HG03354 (cell line): ENCODE measurements at regions not wholly inside any gene's neighbourhood (a gene's known extent, or its start where the extent isn't known, plus 50 kb on each side); places are given as distances from the start of the nearest gene placed in this dataset.

Experiments used
- ATAC-seq: cut with Tn5 transposase; IDR thresholded peaks from one replicate; pipeline ENCODE4 v1.9.1; 2021; ENCODE audit warnings: mild to moderate bottlenecking; ENCODE audit not compliant: unreplicated experiment, poor library complexity, severe bottlenecking

DNA sequence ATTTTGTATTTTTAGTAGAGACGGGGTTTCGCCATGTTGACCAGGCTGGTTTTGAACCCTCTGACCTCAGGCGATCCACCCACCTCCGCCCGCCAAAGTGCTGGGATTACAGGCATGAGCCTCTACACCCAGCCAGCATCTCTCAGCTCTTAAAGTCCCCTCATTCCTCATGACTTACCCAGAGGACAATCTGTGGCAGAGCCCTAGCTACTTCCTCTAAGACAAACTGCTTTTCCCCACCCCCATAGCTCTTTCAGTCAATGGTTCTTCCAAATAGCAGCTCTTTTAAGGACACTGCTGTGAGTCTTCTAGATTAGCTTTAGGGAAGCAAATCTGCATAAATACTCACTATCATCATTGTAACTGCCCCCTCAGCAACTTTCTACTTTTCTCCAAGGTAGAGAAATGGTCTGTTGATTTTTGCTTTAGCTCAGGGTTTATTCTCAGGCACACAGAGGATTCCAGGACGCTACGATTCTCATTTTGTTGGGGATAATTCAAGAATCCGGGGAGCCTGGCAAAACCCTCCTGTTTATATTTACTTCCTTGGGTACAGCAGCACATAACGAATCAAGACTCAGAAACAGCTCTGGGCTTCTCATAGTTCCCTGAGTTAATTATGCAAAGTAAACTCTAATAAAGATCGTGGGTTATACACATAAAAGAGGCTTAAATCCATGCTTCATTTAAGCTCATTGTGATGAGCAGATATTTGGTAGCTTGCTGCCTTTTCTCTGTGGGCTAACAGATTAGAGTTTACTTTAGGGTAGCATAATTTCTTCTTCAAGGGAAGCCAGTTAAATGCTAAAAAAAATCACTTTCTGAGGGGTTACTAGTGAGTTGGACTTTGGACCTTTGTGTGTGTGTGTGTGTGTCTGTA is 357.4 kb downstream of the TDRD3 start:
- ATAC-seq: no peak

DNA sequence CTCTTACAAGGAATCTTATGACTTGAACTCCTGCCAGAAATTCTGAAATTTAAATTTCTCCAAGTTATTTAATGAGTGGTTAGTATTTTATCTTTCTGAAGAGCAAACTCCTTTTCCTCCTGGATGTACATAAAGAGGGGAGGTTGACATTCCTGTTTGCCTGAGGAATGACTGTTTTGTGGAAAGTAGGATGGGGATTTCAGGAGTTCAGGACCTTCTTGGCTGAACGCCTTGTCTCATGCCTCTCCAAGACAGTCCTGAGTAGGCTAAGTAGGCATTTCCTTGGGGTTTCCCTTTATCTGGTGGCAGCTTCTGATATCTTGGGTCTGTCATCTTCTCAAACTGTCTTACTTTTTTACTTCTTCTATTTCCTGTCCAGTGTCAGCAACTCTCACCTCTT is 356.6 kb downstream of the TDRD3 start:
- no peak for ATAC-seq

DNA sequence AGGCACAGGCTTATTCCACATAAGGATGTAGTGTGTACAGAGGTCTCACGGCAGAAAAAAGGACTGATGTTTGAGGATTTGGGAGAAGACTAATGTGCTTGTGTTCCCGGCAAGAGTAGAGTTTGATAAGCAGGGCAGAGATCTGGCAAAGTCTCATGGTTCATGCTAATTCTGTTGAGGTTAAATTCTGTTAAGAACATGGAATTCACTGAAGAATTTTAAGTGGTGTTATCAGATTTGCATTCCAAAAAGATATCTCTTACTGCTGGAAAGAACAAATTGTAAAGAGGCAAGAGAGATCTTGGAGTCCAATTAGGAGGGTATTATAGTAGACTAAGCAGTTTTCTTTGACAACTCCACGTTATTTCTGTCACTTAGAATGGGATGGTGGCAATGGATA is 348.3 kb downstream of the TDRD3 start:
- no peak for ATAC-seq

DNA sequence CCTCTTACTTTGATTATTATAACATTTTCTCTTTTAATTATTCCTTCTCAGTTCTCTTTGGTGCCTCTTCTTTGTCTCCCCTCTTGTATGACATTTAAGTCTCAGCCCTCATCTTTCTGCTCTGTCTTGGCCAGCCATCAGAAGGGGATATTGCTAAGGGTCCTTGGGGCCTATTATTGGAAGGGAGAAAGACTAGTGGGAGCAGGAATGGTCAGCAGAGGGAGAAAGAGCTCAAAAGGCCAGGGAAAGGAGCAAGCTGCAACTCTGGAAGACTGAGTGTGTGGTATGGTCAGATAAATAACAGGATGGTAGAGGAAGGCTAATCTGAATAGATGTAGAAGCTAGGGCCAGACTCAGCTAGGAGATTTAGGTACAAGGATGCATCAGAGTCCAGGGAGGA is 336.9 kb downstream of the TDRD3 start:
- no peak for ATAC-seq

DNA sequence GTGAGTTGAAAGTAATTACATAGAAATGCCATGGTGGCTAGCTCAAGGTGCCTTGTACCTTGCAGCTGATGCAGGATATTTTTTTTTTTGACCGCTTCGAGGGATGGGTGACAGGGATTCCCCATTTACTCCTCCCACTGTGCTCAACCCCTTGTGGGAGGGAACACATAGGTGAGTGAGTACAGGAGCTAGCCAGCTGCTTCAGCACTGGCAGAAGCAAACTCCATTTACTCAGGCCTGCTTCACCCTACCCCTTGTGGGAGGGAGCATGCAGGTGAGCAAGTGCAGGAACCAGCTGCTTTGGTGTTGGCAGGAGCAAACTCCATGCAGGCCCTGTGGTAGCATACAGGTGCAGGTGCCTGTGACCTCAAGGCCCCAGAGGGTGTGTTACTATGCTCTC is 330.1 kb downstream of the TDRD3 start:
- no peak for ATAC-seq

DNA sequence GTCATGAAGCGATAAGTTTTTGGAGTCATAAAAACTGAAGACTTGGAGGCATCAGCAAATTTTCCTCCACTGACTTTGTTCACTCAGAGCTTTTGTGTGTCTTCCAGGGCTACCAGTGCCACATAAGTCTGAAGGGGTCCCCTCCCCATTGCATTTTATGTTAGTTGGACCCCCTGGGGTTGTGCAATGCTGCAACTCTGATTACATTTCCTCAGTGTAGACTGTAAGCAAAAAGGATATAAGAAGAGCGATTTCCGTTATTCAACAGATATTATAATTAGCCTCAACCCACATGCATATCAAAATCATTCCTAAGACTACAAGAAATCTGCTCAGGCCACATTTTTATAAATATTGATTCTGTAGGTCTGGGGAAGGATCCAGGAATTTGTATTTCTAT is 324.0 kb downstream of the TDRD3 start:
- ATAC-seq: no peak

DNA sequence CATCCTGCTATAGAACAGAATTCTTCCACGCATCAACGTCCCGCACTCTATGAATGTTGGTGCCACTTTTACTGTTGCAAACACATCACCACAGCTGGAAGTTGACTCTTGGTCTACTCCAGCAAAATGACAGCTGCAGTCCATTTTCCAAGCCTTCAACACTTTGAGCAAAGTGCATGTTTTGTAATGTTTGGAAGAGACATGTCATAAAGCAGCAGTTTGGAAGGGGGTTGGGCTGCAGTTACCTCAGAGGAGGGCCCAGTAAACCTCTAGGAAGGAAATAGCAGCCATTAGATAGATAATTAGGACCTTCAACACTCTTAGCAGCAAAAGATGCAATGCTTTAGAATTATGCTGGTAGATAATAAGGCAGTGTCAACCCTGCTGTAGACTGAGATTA is 323.6 kb downstream of the TDRD3 start:
- no peak for ATAC-seq

DNA sequence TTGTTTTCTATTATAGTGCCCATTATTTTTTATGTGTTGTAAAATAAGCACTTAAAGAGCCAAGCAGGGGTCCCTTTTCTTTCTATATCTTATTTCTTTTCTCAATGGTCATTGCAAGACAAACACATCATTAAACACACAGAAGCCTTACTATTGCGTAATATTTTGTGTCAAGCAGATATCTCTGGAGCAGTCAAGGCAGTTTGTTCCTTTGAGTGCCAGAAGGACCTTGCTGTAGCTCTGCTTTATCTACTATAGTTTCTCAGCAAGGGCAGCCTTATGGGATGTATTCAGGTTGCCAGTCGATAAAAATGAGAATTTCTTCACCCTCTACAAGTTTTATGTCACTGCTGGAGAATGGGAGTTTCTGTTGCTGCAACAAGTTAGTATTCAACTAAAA is 319.3 kb downstream of the TDRD3 start:
- no peak for ATAC-seq

DNA sequence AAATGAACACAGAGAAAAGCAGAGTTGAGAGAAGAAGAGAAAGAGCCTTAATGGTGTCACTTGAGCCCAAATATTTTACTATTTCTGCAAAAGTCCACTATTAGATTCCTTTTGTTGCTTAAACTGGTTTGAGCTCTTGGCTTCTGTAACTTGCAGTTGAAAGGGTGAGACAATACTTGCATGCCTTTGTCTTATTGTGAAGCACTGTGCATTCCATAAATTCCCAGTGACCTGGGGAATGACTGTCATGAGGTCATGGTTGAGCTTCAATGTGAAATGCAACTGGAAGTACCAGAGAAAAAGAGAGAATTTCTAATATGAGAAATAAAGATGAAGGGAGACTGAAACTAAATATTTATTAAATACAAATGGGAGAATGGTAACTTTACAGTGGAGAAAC is 310.9 kb downstream of the TDRD3 start:
- no peak for ATAC-seq

DNA sequence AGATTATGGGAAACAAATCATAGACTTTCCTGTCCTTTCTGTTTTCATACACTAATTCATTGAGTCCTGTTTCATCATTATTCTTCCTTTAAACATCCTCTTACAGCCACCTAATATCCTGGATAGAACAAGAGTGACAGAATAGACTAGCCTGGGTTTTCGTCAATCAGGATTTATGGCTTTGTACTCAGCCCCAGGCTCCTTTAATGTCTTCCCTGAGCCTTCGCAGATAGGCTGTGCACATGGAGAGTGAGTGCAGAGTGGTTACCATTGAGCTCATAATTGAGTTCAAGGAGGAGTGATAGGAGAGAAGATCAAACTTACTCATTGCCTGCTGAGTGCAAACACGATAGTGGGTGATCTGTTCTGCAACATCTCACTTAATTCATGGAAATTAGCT is 304.9 kb downstream of the TDRD3 start:
- no peak for ATAC-seq

DNA sequence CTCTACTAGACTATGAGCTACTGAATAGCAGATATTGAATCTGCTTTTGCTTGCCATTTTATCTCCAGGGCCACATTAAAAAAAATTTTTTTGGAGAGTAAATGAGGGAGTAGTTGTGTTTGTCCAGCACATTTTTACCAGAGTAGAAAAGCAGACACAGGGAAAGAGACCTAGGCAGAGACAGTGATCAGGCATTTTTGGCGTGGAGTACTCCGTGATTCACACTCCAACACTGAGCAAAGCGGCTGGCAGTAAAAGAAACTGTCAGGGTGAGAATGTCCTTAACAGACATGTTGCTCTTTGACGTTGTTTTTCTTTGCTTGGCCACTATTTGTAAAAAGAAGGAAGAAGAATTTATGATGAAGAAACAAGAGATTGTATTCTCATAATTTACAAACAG is 304.0 kb downstream of the TDRD3 start:
- no peak for ATAC-seq

DNA sequence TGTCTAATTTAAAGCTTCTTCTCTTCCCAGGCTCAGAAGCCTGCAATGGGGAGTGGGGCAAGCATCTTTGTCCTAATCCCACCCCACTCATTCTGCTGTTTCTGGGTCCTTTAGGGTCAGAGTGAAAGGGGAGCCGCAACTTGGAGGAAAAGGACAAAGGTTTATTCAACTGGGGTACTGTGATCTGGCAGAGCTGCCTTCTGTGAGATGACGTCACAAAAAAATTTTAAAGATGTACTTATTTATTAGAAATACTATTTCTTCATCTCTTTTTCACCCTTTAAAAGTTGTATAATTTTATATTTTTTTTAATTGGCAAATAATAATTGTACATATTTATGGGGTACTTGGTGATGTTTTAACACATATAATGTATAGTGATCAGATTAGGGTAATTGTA is 302.6 kb downstream of the TDRD3 start:
- no peak for ATAC-seq

DNA sequence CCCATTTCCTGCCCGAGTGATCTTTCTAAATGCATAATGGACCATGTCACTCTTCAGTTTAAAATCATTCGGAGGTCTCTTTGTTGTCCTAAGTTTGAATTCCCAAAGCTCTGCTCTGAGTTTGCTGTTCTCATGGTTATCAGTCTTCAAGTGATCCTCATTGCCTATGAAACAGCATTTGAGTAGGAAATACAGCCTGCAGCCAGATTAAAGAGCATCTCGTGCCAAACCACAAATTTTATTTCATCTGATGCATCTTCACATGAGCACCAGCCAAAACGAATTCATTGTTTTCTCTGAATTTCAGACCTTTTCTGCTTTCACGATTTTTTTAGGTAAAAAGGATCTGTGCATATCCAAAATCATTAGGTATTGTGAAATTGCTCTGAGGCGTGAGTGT is 299.6 kb downstream of the TDRD3 start:
- no peak for ATAC-seq

DNA sequence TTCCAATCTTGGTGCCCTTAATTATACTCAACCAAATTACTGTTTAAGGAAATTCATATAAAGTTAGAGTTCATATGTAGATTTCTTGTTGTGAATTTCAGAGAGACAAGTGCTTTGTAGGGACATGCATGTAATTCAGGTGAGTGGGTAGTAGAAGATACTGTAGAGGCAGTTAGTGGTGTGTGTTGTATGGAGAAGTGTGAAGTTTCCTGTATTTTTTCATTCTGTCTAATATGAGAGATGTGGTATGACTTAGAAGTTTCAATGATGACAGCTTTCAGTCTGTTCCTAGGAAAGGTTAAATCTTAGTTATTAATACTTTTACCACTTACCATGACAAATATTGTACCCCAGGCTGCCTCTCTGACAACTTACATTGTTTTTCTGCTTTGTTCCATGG is 294.2 kb downstream of the TDRD3 start:
- no peak for ATAC-seq

DNA sequence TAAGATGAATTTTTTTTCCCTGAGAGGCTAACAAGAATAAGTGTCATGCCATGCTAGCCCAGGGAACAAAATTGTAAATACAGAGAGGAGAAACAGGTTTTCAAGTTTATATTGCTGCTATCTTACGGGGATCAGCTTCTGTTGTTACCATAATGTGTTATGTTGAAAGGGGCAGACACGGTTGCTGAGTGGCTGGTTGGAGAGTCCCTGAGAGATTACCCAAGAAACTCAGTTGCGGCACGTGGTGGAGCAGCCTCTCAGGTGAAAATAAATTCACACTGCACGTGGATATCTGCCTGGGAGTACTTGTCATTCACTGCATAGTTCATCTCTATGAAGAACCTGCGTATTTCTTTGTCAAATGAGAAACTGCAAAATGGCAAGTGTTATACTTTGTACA is 293.6 kb downstream of the TDRD3 start:
- ATAC-seq: no peak

DNA sequence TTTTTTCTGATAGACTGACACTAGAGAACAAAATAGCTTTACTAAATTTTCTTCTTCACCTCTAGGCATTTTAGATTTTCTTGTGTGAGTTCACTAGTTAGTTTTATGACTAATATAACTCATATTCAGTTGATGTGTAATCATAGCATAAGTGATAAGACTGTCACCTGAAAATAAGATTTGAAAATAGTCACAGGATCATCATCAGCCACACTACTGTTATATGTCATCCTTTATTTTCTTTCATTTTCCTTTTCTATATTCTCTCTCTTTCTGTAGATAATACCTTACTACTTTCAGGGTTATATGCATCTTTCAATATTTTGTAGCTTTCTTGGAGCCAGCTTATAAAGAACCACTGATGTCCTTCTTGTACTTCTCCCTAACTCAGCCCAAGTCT is 292.6 kb downstream of the TDRD3 start:
- ATAC-seq: peak; percentile 64

DNA sequence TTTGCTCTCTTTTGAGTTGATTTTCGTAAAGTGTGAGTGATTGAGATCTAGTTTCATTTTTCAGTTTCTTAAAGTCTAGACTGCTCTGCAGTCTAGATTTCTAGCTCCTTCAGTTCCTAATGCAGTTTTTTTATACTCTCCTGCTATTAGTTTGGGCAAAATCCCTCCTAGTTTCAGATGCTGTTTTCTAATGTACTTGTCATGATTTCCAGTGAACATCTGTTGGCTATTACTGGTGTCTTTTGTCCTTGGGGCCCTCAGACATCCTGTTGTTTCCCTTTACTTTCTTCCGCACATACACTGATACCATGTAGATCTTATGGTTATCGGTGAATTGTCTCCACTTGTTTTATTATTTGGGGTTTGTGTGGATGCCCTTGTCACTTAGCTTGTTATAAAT is 292.1 kb downstream of the TDRD3 start:
- no peak for ATAC-seq

DNA sequence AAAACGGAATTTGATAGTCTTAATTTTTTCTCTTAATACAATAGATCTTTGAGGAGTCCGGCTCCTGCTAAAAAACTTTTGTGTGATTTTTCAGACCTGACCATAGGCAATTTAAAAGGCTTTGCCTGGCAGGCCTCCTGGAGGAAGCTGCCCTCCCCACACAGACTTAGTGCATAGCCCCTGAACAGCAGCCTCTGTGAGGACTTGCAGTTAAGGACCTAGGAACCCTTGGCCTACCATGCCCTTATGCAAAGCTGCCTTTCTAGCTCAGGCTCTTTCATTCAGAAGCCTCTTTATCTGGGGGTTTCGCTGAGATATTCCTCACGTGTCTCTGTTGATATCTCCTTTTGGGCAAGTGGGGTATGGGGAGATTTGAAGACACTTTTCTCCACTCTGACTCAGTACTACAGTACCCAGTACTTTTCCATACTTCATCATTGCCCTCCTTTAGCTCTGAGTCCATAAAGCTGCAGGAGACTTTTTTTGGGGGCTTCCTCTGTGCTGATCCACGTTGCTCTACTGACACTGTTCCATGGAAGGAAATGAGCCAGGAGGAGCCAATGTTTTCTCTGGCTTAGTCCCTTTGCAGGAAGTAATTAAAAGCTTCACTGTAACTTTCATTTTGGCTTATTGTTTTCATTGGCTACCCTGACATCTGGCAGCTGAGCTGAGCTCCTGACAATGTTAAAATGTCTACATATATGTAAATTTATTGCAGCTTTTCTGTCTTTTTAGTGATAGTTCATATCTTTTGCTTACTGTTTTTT is 283.1 kb downstream of the TDRD3 start:
- no peak for ATAC-seq

DNA sequence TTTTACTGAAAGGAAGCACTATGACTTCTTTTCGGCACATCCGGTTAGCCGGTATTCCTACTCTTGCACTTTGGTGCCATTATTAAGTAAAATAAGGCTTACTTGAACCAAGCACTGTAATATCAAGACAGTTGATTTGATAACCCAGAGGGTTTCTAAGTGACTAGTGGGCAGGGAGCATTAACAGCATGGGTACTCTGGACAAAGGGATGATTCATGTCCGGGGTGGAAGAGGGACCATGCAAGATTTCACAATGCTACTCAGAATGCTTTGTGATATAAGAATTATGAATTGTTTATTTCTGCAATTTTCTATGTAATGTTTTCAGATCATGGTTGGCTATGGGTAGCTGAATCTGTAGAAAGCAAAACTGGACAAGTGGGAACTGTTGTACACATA is 282.1 kb downstream of the TDRD3 start:
- ATAC-seq: no peak

DNA sequence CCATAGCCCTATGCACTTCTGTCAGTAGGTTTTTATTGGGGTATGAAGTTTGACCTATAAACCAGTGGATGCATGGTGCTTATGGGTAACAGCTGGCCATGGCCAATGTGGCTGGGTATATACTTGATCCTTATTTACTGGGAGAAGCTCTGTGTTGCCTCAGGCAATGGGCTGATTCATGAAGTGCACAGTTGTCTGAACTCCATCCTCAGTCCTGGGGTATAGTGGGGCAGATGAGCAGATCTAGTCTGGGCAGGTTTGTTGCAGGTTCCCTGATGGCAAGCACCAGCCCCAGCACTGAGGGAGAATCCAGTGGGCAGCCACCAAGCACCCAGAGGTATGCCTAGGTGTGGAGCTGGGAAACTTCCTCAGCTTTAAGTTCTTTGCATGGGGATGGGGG is 274.4 kb downstream of the TDRD3 start:
- ATAC-seq: no peak

DNA sequence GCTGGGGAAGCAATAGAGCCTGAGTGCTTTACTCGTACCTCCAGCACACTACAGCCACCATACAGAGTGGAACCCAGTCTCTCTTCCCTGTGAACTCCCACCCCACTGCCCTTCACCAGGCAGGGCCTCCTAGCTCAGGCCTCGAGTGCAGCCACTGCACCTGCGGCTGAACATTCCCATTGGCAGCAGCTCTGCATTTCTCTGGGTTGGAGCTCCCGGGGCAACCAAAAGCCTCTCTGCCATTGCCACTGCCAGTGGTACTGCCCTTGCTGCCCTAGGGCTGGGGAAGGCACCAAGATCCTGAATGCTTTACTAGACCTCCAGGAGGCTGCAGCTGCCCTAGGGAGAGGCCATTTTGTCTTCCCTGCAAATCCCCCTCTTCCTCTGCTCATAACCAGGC is 266.8 kb downstream of the TDRD3 start:
- no peak for ATAC-seq
